GM21526 (cell line): ENCODE measurements at regions not wholly inside any gene's neighbourhood (a gene's known extent, or its start where the extent isn't known, plus 50 kb on each side); places are given as distances from the start of the nearest gene placed in this dataset.
A peak's percentile ranks its signal among the peaks of the same experiment; 100 is the strongest.
"Not testable (repeated sequence)": the region's sequence is repeated elsewhere in the genome, so short reads cannot be mapped to it uniquely, and the experiment has no call there.

Experiments used
- ATAC-seq: cut with Tn5 transposase; IDR thresholded peaks from one replicate; pipeline ENCODE4 v1.9.1; 2021; ENCODE audit warnings: moderate library complexity; ENCODE audit not compliant: unreplicated experiment, low FRiP score

- not testable (repeated sequence) for ATAC-seq
Measured at GRCh38 chr20:64327223-64327549, 71.6 kb downstream of the PCMTD2 start.

- ATAC-seq: peak; percentile 69
Measured at GRCh38 chr20:64327550-64328317, 72.2 kb downstream of the PCMTD2 start.

DNA sequence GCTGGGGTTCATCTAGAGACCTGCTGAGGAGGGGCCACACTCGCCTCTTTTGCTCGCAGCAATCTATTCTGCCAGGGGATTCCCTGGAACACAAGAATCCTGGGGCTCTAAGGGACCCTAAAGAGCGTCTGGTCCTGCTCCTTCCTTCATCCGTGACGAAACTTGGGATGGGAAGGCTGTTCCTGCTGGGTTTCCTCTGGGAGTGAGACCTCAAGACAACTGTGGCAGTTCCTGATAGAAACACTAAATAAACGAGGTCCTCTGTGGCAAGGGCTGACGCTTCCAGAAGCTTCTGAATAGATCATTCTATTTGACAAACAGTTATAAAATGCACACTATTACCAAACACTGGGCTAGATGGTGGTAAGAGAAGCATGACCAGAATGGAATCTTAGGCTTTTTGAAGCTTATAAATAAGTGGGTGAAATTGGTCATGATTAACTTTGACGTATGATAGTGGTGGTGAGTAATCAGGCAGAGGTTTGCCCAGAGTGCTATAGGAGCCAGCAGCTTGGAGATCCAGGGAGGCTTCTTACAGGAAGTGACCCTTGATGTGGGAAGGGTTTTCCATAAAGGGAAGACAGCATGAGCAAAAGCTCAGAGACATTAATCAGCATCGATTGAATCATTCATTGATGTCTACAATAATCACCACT lies 73.2 kb downstream of the PCMTD2 start:
- not testable (repeated sequence) for ATAC-seq

DNA sequence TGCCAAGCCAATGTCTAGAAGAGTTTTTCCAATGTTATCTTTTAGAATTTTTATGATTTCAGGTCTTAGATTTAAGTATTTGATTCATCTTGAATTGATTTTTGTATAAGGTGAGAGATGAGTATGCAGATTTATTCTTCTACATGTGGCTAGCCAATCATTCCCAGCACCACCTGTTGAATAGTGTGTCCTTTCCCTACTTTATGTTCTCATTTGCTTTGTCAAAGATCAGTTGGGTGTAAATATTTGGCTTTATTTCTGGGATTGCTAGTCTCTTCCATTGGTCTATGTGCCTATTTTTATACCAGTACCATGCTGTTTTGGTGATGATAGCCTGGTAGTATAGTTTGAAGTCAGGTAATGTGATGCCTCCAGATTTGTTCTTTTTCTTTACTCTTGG lies 77.1 kb downstream of the PCMTD2 start:
- ATAC-seq: not testable (repeated sequence)
